Cardiac fibroblast (primary cell): ENCODE measurements at regions not wholly inside any gene's neighbourhood (a gene's known extent, or its start where the extent isn't known, plus 50 kb on each side); places are given as distances from the start of the nearest gene placed in this dataset.

Source experiments
- DNase-seq, 2 donors: peaks; one replicate each; pipeline versions ENCODE4 v3.0.0 to v3.0.0-alpha.2; 2010; ENCODE audit warnings: low read depth in 2 of 2
- H3K4me3 ChIP-seq, 2 donors: replicated peaks in 1 of 2; 1 replicate in 1 of 2; 2 replicates in 1 of 2; pipeline ENCODE4 v1.5.1; 2011; ENCODE audit warnings: low read depth in 2 of 2, low read length in 2 of 2, mild to moderate bottlenecking in 2 of 2, moderate library complexity in 1 of 2
- TF ChIP-seq, protein P1 (sequence below): IDR thresholded peaks from one replicate; pipeline ENCODE4 v1.5.1; 2011; ENCODE audit warnings: low read depth, mild to moderate bottlenecking, low read length, inconsistent platforms

GRCh38 chr12:98253207-98254037, 262.0 kb upstream of the TMPO start:
- TF ChIP-seq, protein P1, sequence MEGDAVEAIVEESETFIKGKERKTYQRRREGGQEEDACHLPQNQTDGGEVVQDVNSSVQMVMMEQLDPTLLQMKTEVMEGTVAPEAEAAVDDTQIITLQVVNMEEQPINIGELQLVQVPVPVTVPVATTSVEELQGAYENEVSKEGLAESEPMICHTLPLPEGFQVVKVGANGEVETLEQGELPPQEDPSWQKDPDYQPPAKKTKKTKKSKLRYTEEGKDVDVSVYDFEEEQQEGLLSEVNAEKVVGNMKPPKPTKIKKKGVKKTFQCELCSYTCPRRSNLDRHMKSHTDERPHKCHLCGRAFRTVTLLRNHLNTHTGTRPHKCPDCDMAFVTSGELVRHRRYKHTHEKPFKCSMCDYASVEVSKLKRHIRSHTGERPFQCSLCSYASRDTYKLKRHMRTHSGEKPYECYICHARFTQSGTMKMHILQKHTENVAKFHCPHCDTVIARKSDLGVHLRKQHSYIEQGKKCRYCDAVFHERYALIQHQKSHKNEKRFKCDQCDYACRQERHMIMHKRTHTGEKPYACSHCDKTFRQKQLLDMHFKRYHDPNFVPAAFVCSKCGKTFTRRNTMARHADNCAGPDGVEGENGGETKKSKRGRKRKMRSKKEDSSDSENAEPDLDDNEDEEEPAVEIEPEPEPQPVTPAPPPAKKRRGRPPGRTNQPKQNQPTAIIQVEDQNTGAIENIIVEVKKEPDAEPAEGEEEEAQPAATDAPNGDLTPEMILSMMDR = no peak
- DNase-seq = no peak
- no peak overlapping the region for H3K4me3 ChIP-seq

DNA sequence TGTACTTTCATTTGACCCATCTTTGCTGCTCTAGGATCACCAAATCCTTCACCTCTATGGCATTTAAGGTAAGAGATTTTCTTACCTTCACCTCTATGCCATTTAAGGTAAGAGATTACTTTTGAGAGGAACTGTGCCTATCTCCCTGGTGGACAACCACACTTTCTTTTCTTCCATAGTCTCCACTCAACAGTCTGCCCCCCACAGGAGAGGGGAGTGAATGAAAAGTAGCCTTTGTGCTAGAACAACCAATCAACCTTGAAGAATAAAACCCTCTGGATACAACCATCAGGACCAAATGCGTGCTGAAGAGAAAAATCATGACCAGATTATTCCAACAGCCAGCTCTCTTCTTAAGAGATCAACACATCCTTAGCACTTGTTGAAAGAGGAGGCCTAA, 258.6 kb upstream of the TMPO start:
- H3K4me3 ChIP-seq = no peak overlapping the region
- TF ChIP-seq, protein P1 = no peak
- DNase-seq = no peak

DNA sequence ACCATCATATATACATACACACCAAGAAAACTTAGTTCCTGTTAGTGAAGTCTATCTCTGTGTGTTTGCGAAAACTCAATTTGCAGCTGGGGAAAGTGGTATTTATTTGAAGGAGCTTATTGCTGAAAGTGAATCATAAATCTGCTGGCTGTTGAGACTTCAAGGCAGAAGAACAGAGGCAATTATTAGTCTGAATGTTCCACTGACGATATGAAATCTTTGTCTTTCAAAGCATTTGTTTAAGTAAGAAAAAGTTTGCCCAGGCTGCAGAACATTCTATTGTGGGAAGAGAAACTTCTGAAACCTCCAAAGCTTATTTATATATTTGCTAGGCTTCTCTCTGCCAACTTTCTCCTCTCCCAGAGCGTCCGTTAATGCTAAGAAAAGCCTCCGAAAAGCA, 255.7 kb upstream of the TMPO start:
- no peak for DNase-seq
- H3K4me3 ChIP-seq = no peak overlapping the region
- TF ChIP-seq, protein P1 = no peak

DNA sequence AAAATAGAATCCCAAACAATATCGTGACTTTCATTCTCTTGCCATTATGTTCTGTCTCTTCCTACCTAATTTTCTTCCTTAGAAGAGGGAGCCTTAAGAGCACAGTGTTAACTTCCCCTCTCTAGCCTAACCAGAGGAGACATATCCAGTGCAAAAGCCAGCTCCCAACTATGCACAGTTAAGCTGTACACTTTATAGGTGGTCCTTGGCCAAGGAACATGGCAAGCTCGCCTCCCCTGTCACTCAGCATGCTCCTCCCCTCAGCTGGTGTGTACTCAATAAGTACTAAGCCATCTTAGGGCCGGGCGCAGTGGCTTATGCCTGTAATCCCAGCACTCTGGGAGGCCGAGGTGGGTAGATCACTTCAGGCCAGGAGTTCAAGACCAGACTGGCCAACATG, 255.1 kb upstream of the TMPO start:
- TF ChIP-seq, protein P1 = no peak
- DNase-seq = no peak
- H3K4me3 ChIP-seq = no peak overlapping the region

- DNase-seq = no peak
- TF ChIP-seq, protein P1 = no peak
- no peak overlapping the region for H3K4me3 ChIP-seq
Measured at GRCh38 chr12:98262902-98263301, 252.5 kb upstream of the TMPO start.

DNA sequence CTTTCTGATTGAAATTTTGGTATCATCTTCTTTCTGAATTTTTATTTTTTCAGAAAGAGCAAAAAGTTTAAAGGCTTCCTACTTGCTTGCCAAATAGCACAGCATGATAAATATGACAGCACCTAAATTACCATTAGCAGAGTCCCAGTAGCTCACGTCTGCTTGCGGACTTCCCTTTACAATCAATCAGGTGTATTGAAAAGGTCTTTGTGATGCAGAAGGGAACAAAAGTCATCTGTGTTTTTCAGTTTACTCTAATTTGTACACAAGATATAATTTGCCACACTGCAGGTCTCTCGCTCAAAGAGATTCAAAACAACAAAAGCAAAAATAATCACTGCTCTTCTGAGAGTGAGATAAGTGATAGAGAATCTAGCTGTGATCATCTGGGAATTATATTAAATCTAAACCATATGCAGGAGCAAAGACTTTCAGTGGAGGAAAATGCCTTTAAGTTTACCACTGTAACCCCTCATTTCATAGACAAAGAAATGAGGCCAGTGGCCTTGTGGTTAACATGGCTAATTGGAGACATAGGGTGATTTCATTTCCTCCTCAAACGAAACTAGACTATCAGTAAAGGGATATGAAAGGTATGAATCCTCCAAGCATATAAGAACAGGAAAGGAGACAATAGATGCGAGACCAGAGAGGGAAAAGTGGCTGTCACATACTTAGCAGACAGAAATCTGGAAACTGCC, 240.8 kb upstream of the TMPO start:
- TF ChIP-seq, protein P1 = no peak
- no peak for DNase-seq
- no peak overlapping the region for H3K4me3 ChIP-seq
